ENCODE measurements at regions not wholly inside any gene's neighbourhood (a gene's known extent, or its start where the extent isn't known, plus 50 kb on each side); places are given as distances from the start of the nearest gene placed in this dataset.
A peak's percentile ranks its signal among the peaks of the same experiment; 100 is the strongest.

GRCh38 chr16:5619304-5619703, 521.7 kb upstream of the EEF2KMT start:
- Histone ChIP-seq H3K27me3 (no peaks in the 10 kb centered on the region), H3K27ac (no peak overlapping the region), H3K4me1 (no peaks in the 10 kb centered on the region), H3K4me3 (no peak overlapping the region), H3K36me3 (no peaks in the 10 kb centered on the region), H3K9me3 (no peaks in the 10 kb centered on the region)
- intact Hi-C loops (cut with DNase I; ENCODE audit: low total_unique reads): no loop called here
- TF ChIP-seq POLR2A (IDR thresholded peaks at IDR 0.05) (no peak), CTCF (IDR thresholded peaks at IDR 0.05 in 4 of 5, conservative IDR thresholded peaks at IDR 0.05 in 1 of 5) (no peak)
- DNase-seq (no peak), ATAC-seq (no peak)
- in situ Hi-C loops (cut with MboI; ENCODE audit: low sequenced_read_pairs in 4 of 4): no loop called here

- ATAC-seq: no peak
- TF ChIP-seq CTCF (IDR thresholded peaks at IDR 0.05 in 4 of 5, conservative IDR thresholded peaks at IDR 0.05 in 1 of 5): no peak
- TF ChIP-seq POLR2A (IDR thresholded peaks at IDR 0.05): no peak
- H3K9me3 ChIP-seq: no peaks in the 10 kb centered on the region
- H3K4me3 ChIP-seq: no peak overlapping the region
- in situ Hi-C loops (cut with MboI; ENCODE audit: low sequenced_read_pairs in 4 of 4) (no loop called here), intact Hi-C loops (cut with DNase I; ENCODE audit: low total_unique reads) (no loop called here)
- no peaks in the 10 kb centered on the region for H3K36me3 ChIP-seq
- no peaks in the 10 kb centered on the region for H3K27me3 ChIP-seq
- H3K27ac ChIP-seq: no peak overlapping the region
- DNase-seq: no peak
- H3K4me1 ChIP-seq: no peaks in the 10 kb centered on the region
Measured at GRCh38 chr16:5616841-5617240, 519.2 kb upstream of the EEF2KMT start.

GRCh38 chr16:5615868-5616642, 518.5 kb upstream of the EEF2KMT start:
- DNase-seq (no peak), ATAC-seq (no peak)
- intact Hi-C loops (cut with DNase I; ENCODE audit: low total_unique reads): no loop called here
- no peaks in the 10 kb centered on the region for H3K36me3 ChIP-seq
- H3K27ac ChIP-seq: no peak overlapping the region
- H3K4me1 ChIP-seq: no peaks in the 10 kb centered on the region
- in situ Hi-C loops (cut with MboI; ENCODE audit: low sequenced_read_pairs in 4 of 4): no loop called here
- H3K4me3 ChIP-seq: no peak overlapping the region
- TF ChIP-seq POLR2A (IDR thresholded peaks at IDR 0.05): no peak
- TF ChIP-seq CTCF (IDR thresholded peaks at IDR 0.05 in 4 of 5, conservative IDR thresholded peaks at IDR 0.05 in 1 of 5): peak in 1 of 5 experiments; percentile 27
- no peaks in the 10 kb centered on the region for H3K9me3 ChIP-seq
- H3K27me3 ChIP-seq: no peaks in the 10 kb centered on the region

GRCh38 chr16:5607169-5607568, 509.6 kb upstream of the EEF2KMT start:
- Histone ChIP-seq H3K4me3 (no peak overlapping the region), H3K4me1 (no peaks in the 10 kb centered on the region), H3K27ac (no peak overlapping the region), H3K27me3 (no peaks in the 10 kb centered on the region), H3K36me3 (no peaks in the 10 kb centered on the region), H3K9me3 (no peaks in the 10 kb centered on the region)
- in situ Hi-C loops (cut with MboI; ENCODE audit: low sequenced_read_pairs in 4 of 4) (no loop called here), intact Hi-C loops (cut with DNase I; ENCODE audit: low total_unique reads) (no loop called here)
- ATAC-seq (no peak), DNase-seq (no peak)
- TF ChIP-seq CTCF (IDR thresholded peaks at IDR 0.05 in 4 of 5, conservative IDR thresholded peaks at IDR 0.05 in 1 of 5): no peak
- no peak for TF ChIP-seq POLR2A (IDR thresholded peaks at IDR 0.05)

GRCh38 chr16:5605404-5605803, 507.8 kb upstream of the EEF2KMT start:
- DNase-seq (no peak), ATAC-seq (no peak)
- Histone ChIP-seq H3K4me3 (no peak overlapping the region), H3K4me1 (no peaks in the 10 kb centered on the region), H3K27ac (no peak overlapping the region), H3K9me3 (no peaks in the 10 kb centered on the region), H3K27me3 (no peaks in the 10 kb centered on the region), H3K36me3 (no peaks in the 10 kb centered on the region)
- TF ChIP-seq POLR2A (IDR thresholded peaks at IDR 0.05) (no peak), CTCF (IDR thresholded peaks at IDR 0.05 in 4 of 5, conservative IDR thresholded peaks at IDR 0.05 in 1 of 5) (no peak)
- in situ Hi-C loops (cut with MboI; ENCODE audit: low sequenced_read_pairs in 4 of 4) (no loop called here), intact Hi-C loops (cut with DNase I; ENCODE audit: low total_unique reads) (no loop called here)
